Memory B cell (primary cell): ENCODE measurements at regions not wholly inside any gene's neighbourhood (a gene's known extent, or its start where the extent isn't known, plus 50 kb on each side); places are given as distances from the start of the nearest gene placed in this dataset.

ENCODE experiments used
- ATAC-seq: fragments of 150-1000 bp; cut with Tn5 transposase; 2 replicates; pipeline ENCODE4 v1.10.0; 2021; ENCODE audit warnings: low read depth, mild to moderate bottlenecking, moderate library complexity
- DNase-seq, 2 donors: peaks; one replicate each; pipeline ENCODE4 v3.0.0; 2022; ENCODE audit warnings: low spot score in 2 of 2
- H3K27ac Mint-ChIP-seq: one replicate; pipeline ENCODE4 v1.8.0; 2022; ENCODE audit warnings: mild to moderate bottlenecking, moderate library complexity, mixed read lengths
- H3K27me3 Mint-ChIP-seq: one replicate; pipeline ENCODE4 v1.8.0; 2022; ENCODE audit warnings: mixed read lengths
- H3K36me3 Mint-ChIP-seq: one replicate; pipeline ENCODE4 v1.8.0; 2022; ENCODE audit warnings: mild to moderate bottlenecking, mixed read lengths
- H3K4me1 Mint-ChIP-seq: one replicate; pipeline ENCODE4 v1.8.0; 2022; ENCODE audit warnings: mixed read lengths
- H3K4me3 Mint-ChIP-seq: one replicate; pipeline ENCODE4 v1.8.0; 2022; ENCODE audit warnings: mild to moderate bottlenecking, moderate library complexity, mixed read lengths
- H3K9me3 Mint-ChIP-seq: one replicate; pipeline ENCODE4 v1.8.0; 2022; ENCODE audit warnings: mixed read lengths

GRCh38 chr14:96739200-96739910 is 57.8 kb upstream of the VRK1 start:
- Mint-ChIP-seq H3K4me1 (peaks cover 5% of the 10 kb centered on the region), H3K27ac (no peak overlapping the region), H3K36me3 (no peaks in the 10 kb centered on the region), H3K27me3 (peaks cover 36% of the 10 kb centered on the region), H3K9me3 (no peaks in the 10 kb centered on the region), H3K4me3 (no peak overlapping the region)
- ATAC-seq (no peak), DNase-seq (no peak)

GRCh38 chr14:96741151-96741977 is 55.8 kb upstream of the VRK1 start:
- H3K27me3 Mint-ChIP-seq = peaks cover 39% of the 10 kb centered on the region
- no peaks in the 10 kb centered on the region for H3K9me3 Mint-ChIP-seq
- H3K4me1 Mint-ChIP-seq = peaks cover 5% of the 10 kb centered on the region
- H3K27ac Mint-ChIP-seq = no peak overlapping the region
- peak; percentile 86 for ATAC-seq
- H3K4me3 Mint-ChIP-seq = peak overlapping the region; percentile 81
- DNase-seq = peak; percentile 77 to 85
- no peaks in the 10 kb centered on the region for H3K36me3 Mint-ChIP-seq

- H3K36me3 Mint-ChIP-seq = no peaks in the 10 kb centered on the region
- H3K9me3 Mint-ChIP-seq = no peaks in the 10 kb centered on the region
- peaks cover 24% of the 10 kb centered on the region for H3K27me3 Mint-ChIP-seq
- DNase-seq (no peak), ATAC-seq (no peak)
- H3K4me1 Mint-ChIP-seq = peaks cover 5% of the 10 kb centered on the region
- no peak overlapping the region for H3K27ac Mint-ChIP-seq
- H3K4me3 Mint-ChIP-seq = no peak overlapping the region
These were observed 52.9 kb upstream of the VRK1 start for GRCh38 chr14:96744262-96744661.

GRCh38 chr14:96745500-96746051 is 51.6 kb upstream of the VRK1 start:
- Mint-ChIP-seq H3K9me3 (no peaks in the 10 kb centered on the region), H3K4me1 (peaks cover 5% of the 10 kb centered on the region), H3K4me3 (no peak overlapping the region), H3K36me3 (no peaks in the 10 kb centered on the region), H3K27ac (no peak overlapping the region), H3K27me3 (peaks cover 21% of the 10 kb centered on the region)
- no peak for DNase-seq
- no peak for ATAC-seq

- Mint-ChIP-seq H3K27ac (no peak overlapping the region), H3K36me3 (no peaks in the 10 kb centered on the region), H3K4me3 (no peak overlapping the region), H3K9me3 (no peaks in the 10 kb centered on the region), H3K4me1 (peaks cover 5% of the 10 kb centered on the region), H3K27me3 (peaks cover 21% of the 10 kb centered on the region)
- ATAC-seq (no peak), DNase-seq (no peak)
These were observed 51.1 kb upstream of the VRK1 start for GRCh38 chr14:96746101-96746500.

GRCh38 chr14:96747006-96747405 is 50.2 kb upstream of the VRK1 start:
- H3K27me3 Mint-ChIP-seq = peaks cover 18% of the 10 kb centered on the region
- ATAC-seq (no peak), DNase-seq (no peak)
- no peak overlapping the region for H3K27ac Mint-ChIP-seq
- H3K4me1 Mint-ChIP-seq = peaks cover 1% of the 10 kb centered on the region
- H3K36me3 Mint-ChIP-seq = no peaks in the 10 kb centered on the region
- H3K9me3 Mint-ChIP-seq = no peaks in the 10 kb centered on the region
- H3K4me3 Mint-ChIP-seq = no peak overlapping the region
